Right cardiac atrium (tissue), 5 donors: ENCODE measurements at regions not wholly inside any gene's neighbourhood (a gene's known extent, or its start where the extent isn't known, plus 50 kb on each side); places are given as distances from the start of the nearest gene placed in this dataset.

Source experiments
- ATAC-seq, 2 donors: fragments of 200-7000 bp; cut with Tn5 transposase; one replicate each; pipeline versions ENCODE4 v1.8.0 to v1.9.1; 2020; ENCODE audit warnings: moderate library complexity in 2 of 2, mild to moderate bottlenecking in 1 of 2
- DNase-seq, 3 donors: peaks; one replicate each; pipeline ENCODE4 v3.0.0-alpha.2; 2020
- H3K27ac ChIP-seq: one replicate; pipeline ENCODE4 v1.5.1; 2013; ENCODE audit warnings: mild to moderate bottlenecking, low read length, control low read depth, moderate library complexity
- H3K27me3 ChIP-seq: one replicate; pipeline ENCODE4 v1.6.1; 2013; ENCODE audit not compliant: control insufficient read depth, insufficient read depth
- H3K4me1 ChIP-seq: one replicate; pipeline ENCODE4 v1.6.1; 2013; ENCODE audit warnings: low read length; ENCODE audit not compliant: control insufficient read depth, insufficient read depth
- H3K4me3 ChIP-seq: one replicate; pipeline ENCODE4 v1.5.1; 2013; ENCODE audit warnings: low read length, control low read depth
- H3K9me3 ChIP-seq: one replicate; pipeline ENCODE4 v1.6.1; 2013; ENCODE audit warnings: low read length; ENCODE audit not compliant: control insufficient read depth
- WGBS: extraction: QIAGEN DNeasy Blood & Tissue Kit; methylation state at CpG from one replicate; pipeline ENCODE4 v1.1.7; 2013; 5-methylcytosine and 5-hydroxymethylcytosine counted together
- intact Hi-C, 4 donors: fragments of 100-400 bp; cut with DNase I; formaldehyde crosslinking; loops; one replicate each; pipeline versions ENCODE4 v1.11.0 to v1.14.0; 2022 to 2023
- donor health status: healthy with polysubstance abuse.
- donor health status: DM: no; HTN: yes; CAD: no.
- donor health status: DM: no; HTN: no; CAD: no.
- donor health status: DM: no; HTN: yes; CAD: no; lungs with severe emphysema.
- donor health status: DM: yes; HTN: yes; CAD: no.

- WGBS = 75% methylated on average over 1 of the region's 1 CpG
- H3K9me3 ChIP-seq = no peaks in the 10 kb centered on the region
Measured at GRCh38 chr14:82138431-82138830, 604.8 kb upstream of the SEL1L start.

GRCh38 chr14:82146846-82147245 is 613.2 kb upstream of the SEL1L start:
- DNase-seq = no peak

More at GRCh38 chr14:82138431-82138830, 604.8 kb upstream of the SEL1L start:
- no peak for ATAC-seq
- H3K27me3 ChIP-seq = no peaks in the 10 kb centered on the region
- DNase-seq = no peak
- H3K4me1 ChIP-seq = no peaks in the 10 kb centered on the region
- no peak overlapping the region for H3K4me3 ChIP-seq
- intact Hi-C loops = no loop called here
- no peak overlapping the region for H3K27ac ChIP-seq

GRCh38 chr14:82153689-82154088 is 620.0 kb upstream of the SEL1L start:
- intact Hi-C loops = no loop called here
- DNase-seq (no peak), ATAC-seq (no peak)
- 85% methylated on average over 4 of the region's 4 CpGs for WGBS
- no peaks in the 10 kb centered on the region for H3K27me3 ChIP-seq
- H3K9me3 ChIP-seq = no peaks in the 10 kb centered on the region
- no peak overlapping the region for H3K4me3 ChIP-seq
- H3K27ac ChIP-seq = no peak overlapping the region
- no peaks in the 10 kb centered on the region for H3K4me1 ChIP-seq

More at GRCh38 chr14:82146846-82147245, 613.2 kb upstream of the SEL1L start:
- H3K27ac ChIP-seq = no peak overlapping the region
- no peak for ATAC-seq
- no peaks in the 10 kb centered on the region for H3K9me3 ChIP-seq
- H3K4me1 ChIP-seq = no peaks in the 10 kb centered on the region
- intact Hi-C loops = no loop called here
- H3K27me3 ChIP-seq = no peaks in the 10 kb centered on the region
- no peak overlapping the region for H3K4me3 ChIP-seq

GRCh38 chr14:82159624-82160023 is 626.0 kb upstream of the SEL1L start:
- intact Hi-C loops = no loop called here
- Histone ChIP-seq H3K4me1 (no peaks in the 10 kb centered on the region), H3K4me3 (no peak overlapping the region), H3K27me3 (no peaks in the 10 kb centered on the region), H3K27ac (no peak overlapping the region), H3K9me3 (no peaks in the 10 kb centered on the region)
- WGBS = 94% methylated on average over 3 of the region's 3 CpGs
- ATAC-seq (no peak), DNase-seq (no peak)

- intact Hi-C loops = no loop called here
- H3K4me3 ChIP-seq = no peak overlapping the region
- DNase-seq (no peak), ATAC-seq (no peak)
- no peaks in the 10 kb centered on the region for H3K9me3 ChIP-seq
- H3K27me3 ChIP-seq = no peaks in the 10 kb centered on the region
- no peak overlapping the region for H3K27ac ChIP-seq
- 70% methylated on average over 2 of the region's 2 CpGs for WGBS
- no peaks in the 10 kb centered on the region for H3K4me1 ChIP-seq
Measured at GRCh38 chr14:82180139-82180538, 646.5 kb upstream of the SEL1L start.

GRCh38 chr14:82182646-82183045 is 649.0 kb upstream of the SEL1L start:
- Histone ChIP-seq H3K9me3 (no peaks in the 10 kb centered on the region), H3K4me1 (no peaks in the 10 kb centered on the region), H3K4me3 (no peak overlapping the region), H3K27me3 (no peaks in the 10 kb centered on the region), H3K27ac (no peak overlapping the region)
- intact Hi-C loops = no loop called here
- DNase-seq (no peak), ATAC-seq (no peak)

GRCh38 chr14:82190742-82191141 is 657.1 kb upstream of the SEL1L start:
- Histone ChIP-seq H3K9me3 (no peaks in the 10 kb centered on the region), H3K27me3 (no peaks in the 10 kb centered on the region), H3K4me1 (no peaks in the 10 kb centered on the region), H3K4me3 (no peak overlapping the region), H3K27ac (no peak overlapping the region)
- no peak for DNase-seq
- 64% methylated on average over 3 of the region's 3 CpGs for WGBS
- intact Hi-C loops = no loop called here
- ATAC-seq = no peak

GRCh38 chr14:82192387-82192786 is 658.7 kb upstream of the SEL1L start:
- DNase-seq (no peak), ATAC-seq (no peak)
- Histone ChIP-seq H3K27ac (no peak overlapping the region), H3K4me3 (no peak overlapping the region), H3K4me1 (no peaks in the 10 kb centered on the region), H3K27me3 (no peaks in the 10 kb centered on the region), H3K9me3 (no peaks in the 10 kb centered on the region)
- whole genome bisulfite sequencing = 57% methylated on average over 2 of the region's 2 CpGs
- intact Hi-C loops = no loop called here

GRCh38 chr14:82223276-82223675 is 689.6 kb upstream of the SEL1L start:
- intact Hi-C loops = no loop called here
- Histone ChIP-seq H3K4me3 (no peak overlapping the region), H3K9me3 (no peaks in the 10 kb centered on the region), H3K27ac (no peak overlapping the region), H3K27me3 (no peaks in the 10 kb centered on the region), H3K4me1 (no peaks in the 10 kb centered on the region)
- DNase-seq = no peak
- no peak for ATAC-seq
- 35% methylated on average over 2 of the region's 2 CpGs for WGBS

- DNase-seq = no peak
- Histone ChIP-seq H3K4me1 (no peaks in the 10 kb centered on the region), H3K27ac (no peak overlapping the region), H3K27me3 (no peaks in the 10 kb centered on the region), H3K9me3 (no peaks in the 10 kb centered on the region), H3K4me3 (no peak overlapping the region)
- whole genome bisulfite sequencing = 67% methylated on average over 3 of the region's 3 CpGs
- intact Hi-C loops = no loop called here
- no peak for ATAC-seq
Measured at GRCh38 chr14:82224610-82225009, 691.0 kb upstream of the SEL1L start.

- WGBS = 29% methylated on average over 3 of the region's 3 CpGs
- H3K4me1 ChIP-seq = no peaks in the 10 kb centered on the region
- H3K27ac ChIP-seq = no peak overlapping the region
- no peak overlapping the region for H3K4me3 ChIP-seq
- no peaks in the 10 kb centered on the region for H3K9me3 ChIP-seq
- intact Hi-C loops = no loop called here
- H3K27me3 ChIP-seq = no peaks in the 10 kb centered on the region
- no peak for DNase-seq
- no peak for ATAC-seq
Measured at GRCh38 chr14:82230748-82231147, 697.1 kb upstream of the SEL1L start.

- H3K9me3 ChIP-seq = no peaks in the 10 kb centered on the region
- ATAC-seq (no peak), DNase-seq (no peak)
- H3K27ac ChIP-seq = no peak overlapping the region
- H3K4me3 ChIP-seq = no peak overlapping the region
- H3K4me1 ChIP-seq = no peaks in the 10 kb centered on the region
- no peaks in the 10 kb centered on the region for H3K27me3 ChIP-seq
- 40% methylated on average over 2 of the region's 2 CpGs for WGBS
- intact Hi-C loops = no loop called here
Measured at GRCh38 chr14:82238649-82239048, 705.0 kb upstream of the SEL1L start.
